Mesodermal cell (in vitro differentiated cells): ENCODE measurements at regions not wholly inside any gene's neighbourhood (a gene's known extent, or its start where the extent isn't known, plus 50 kb on each side); places are given as distances from the start of the nearest gene placed in this dataset.

Source experiments
- H3K27ac ChIP-seq: 2 replicates; pipeline ENCODE4 v1.7.0; 2013; ENCODE audit warnings: mild to moderate bottlenecking, low read depth, low read length, moderate library complexity; ENCODE audit not compliant: severe bottlenecking
- H3K36me3 ChIP-seq: 2 replicates; pipeline ENCODE4 v1.7.1; 2013; ENCODE audit warnings: mild to moderate bottlenecking, low read length, moderate library complexity; ENCODE audit not compliant: control insufficient read depth, insufficient read depth
- H3K4me1 ChIP-seq: one replicate; pipeline ENCODE4 v1.7.1; 2013; ENCODE audit warnings: mild to moderate bottlenecking, low read length; ENCODE audit not compliant: insufficient read depth, control insufficient read depth, poor library complexity, severe bottlenecking
- H3K4me3 ChIP-seq: 2 replicates; pipeline ENCODE4 v1.7.0; 2013; ENCODE audit warnings: low read length, control low read depth, mild to moderate bottlenecking; ENCODE audit not compliant: insufficient read depth, poor library complexity, severe bottlenecking; ENCODE audit errors: extremely low read depth
- H3K9me3 ChIP-seq: 2 replicates; pipeline ENCODE4 v1.7.1; 2013; ENCODE audit warnings: mild to moderate bottlenecking, low read length, moderate library complexity; ENCODE audit not compliant: control insufficient read depth
- WGBS, 2 experiments: methylation state at CpG; one replicate each; pipeline ENCODE4 v1.1.5; 2013; ENCODE audit warnings: missing lambda C conversion rate in 2 of 2; ENCODE audit not compliant: insufficient coverage in 2 of 2; 5-methylcytosine and 5-hydroxymethylcytosine counted together

DNA sequence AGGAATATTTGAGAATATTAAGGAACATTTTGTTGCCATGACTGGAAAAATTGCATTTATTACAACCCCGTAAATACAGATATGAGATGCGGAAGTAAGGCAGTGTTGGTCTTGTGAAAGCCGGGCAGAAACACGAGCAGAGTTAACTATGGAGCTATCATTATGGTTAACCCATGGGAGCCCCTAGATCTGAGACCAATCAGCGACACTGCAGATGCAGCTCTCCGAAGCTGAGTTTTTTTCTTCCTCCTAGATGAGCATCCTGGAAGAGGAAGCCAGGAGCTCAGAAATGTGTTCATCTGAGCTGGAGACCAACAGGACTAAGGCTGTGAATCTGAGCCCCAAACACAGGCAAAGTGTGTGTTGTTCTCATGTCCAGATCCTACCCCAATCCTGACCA lies 123.0 kb upstream of the KL start:
- Histone ChIP-seq H3K27ac (no peak overlapping the region), H3K4me1 (no peaks in the 10 kb centered on the region), H3K9me3 (no peaks in the 10 kb centered on the region), H3K4me3 (no peak overlapping the region), H3K36me3 (no peaks in the 10 kb centered on the region)
- 98 to 99% methylated on average over 6 of the region's 6 CpGs for WGBS, 2 experiments

DNA sequence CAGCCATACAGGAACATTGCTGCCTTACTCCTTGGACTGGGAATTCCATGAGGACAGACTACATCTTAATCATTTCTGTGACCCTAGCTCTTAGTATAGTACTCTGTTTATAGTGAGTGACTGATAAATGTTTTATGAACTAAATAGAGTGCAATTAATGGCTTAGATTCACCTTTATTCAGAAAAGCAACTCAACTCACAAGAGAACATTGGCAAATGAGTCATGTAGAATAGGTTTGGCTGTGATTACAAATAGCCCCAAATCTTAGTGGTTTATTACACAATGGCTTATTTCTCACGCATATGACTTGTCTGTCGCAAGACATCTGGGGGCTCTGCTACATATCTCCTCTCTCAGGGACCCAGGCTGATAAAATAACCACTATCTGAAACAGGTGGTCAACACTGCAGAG lies 121.6 kb upstream of the KL start:
- no peak overlapping the region for H3K27ac ChIP-seq

DNA sequence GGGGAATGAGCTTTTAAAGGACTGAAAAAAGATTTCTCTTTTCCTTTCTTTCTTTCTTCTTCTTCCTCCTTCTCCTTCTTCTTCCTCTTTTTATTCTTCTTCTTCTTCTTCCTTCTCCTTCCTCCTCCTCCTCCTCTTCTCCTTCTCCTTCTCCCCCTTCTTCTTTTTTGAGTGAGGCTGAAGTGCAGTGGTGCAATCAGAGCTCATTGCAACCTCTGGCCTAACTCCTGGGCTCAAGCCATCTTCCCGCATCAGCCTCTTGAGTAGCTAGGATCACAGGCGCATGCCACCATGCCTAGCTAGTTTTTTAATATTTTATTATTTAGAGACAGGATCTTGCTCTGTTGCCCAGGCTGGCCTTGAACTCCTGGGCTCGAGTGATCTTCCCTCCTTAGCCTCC lies 120.9 kb upstream of the KL start:
- H3K4me1 ChIP-seq: no peaks in the 10 kb centered on the region
- no peaks in the 10 kb centered on the region for H3K36me3 ChIP-seq
- H3K4me3 ChIP-seq: no peak overlapping the region
- H3K9me3 ChIP-seq: no peaks in the 10 kb centered on the region
- WGBS, 2 experiments: 100% methylated on average over 1 of the region's 3 CpGs
- no peak overlapping the region for H3K27ac ChIP-seq

More for the DNA sequence above, 121.6 kb upstream of the KL start:
- Histone ChIP-seq H3K36me3 (no peaks in the 10 kb centered on the region), H3K4me3 (no peak overlapping the region), H3K9me3 (no peaks in the 10 kb centered on the region), H3K4me1 (no peaks in the 10 kb centered on the region)
- WGBS, 2 experiments: 80% methylated on average over 2 of the region's 2 CpGs; no CpG with 5 or more reads in 1 of the 2 experiments

DNA sequence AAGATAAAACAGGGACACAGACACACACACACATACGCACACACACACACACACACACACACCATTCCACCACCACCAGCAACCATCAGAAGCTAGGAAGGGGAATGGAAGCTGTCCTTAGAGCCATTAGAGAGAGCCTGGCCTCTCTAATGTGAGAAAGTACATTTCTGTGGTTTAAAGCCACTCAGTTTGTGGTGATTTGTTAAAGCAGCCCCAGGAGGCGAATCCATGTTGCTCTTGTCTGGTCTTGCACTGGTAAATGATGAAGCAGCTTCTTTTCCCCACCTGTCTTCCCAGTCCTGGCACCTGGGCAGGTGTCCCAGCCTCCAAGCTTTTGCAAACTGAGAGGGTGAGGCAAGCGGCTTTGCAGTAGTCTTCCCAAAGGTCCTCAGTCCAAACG lies 118.9 kb upstream of the KL start:
- Histone ChIP-seq H3K4me1 (no peaks in the 10 kb centered on the region), H3K36me3 (no peaks in the 10 kb centered on the region), H3K27ac (no peak overlapping the region), H3K4me3 (no peak overlapping the region), H3K9me3 (peaks cover 5% of the 10 kb centered on the region)
- 93 to 97% methylated on average over 3 of the region's 4 CpGs for WGBS, 2 experiments

DNA sequence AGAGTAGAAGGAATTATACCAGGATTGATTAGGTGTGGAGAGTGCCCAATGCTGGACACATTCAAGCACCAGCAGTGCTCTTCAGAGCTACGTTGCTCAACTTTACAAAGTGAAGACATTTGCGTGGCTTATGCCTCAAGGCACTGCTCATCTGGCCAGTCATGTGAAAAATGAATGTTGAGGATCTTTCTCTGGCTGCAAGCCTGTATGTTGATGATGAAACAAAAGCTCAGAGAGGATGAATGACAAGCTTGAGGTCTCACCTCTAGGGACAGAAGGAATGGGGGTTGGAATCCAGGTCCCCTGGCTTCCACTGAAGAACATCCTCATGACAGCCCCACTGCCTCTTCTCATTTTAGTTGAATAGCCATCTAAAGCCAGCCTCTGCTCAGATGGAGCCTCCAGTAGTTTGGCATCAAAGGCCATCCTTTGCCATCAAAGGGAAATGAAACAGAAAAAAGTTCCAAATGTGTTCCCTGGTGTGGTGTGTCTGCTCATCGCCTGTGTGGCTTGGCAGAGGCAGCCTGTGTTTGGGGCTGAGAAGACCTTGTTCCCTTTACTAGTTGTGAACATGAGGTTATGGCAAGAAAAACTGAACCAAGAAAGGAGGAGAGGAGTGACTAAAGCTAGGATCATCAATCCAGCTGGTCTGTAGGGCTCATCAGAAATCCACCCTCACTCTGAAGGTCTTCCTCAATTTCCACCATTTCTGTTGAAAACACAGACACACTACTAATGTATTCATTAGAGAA lies 114.0 kb upstream of the KL start:
- peaks cover 9% of the 10 kb centered on the region for H3K4me1 ChIP-seq
- no peak overlapping the region for H3K4me3 ChIP-seq
- WGBS, 2 experiments: 91 to 94% methylated on average over 3 of the region's 3 CpGs

DNA sequence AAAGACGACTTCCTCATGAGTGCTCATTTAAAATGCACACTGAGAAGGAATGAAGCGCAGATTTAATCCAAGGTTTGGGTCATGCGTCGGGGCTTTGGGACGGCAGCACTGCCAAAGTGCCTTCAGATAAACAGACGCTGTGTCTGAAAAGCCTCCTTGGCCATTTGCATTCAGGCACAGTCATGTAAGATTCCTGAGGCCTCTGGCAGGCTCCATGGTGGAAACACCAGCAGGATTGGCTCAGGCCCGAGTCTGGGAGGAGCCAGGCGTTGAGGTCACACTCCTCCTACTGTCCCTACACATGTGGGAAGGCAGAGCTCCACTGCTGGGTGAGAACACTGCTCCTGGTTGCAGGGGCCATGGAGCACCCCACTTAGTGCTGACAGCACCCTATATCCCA lies 113.3 kb upstream of the KL start:
- Histone ChIP-seq H3K4me3 (no peak overlapping the region), H3K9me3 (peaks cover 5% of the 10 kb centered on the region), H3K36me3 (no peaks in the 10 kb centered on the region), H3K4me1 (peaks cover 9% of the 10 kb centered on the region), H3K27ac (no peak overlapping the region)
- WGBS, 2 experiments: 89% methylated on average over 7 to 8 of the region's 8 CpGs

More for the DNA sequence above, 114.0 kb upstream of the KL start:
- Histone ChIP-seq H3K36me3 (no peaks in the 10 kb centered on the region), H3K9me3 (peaks cover 5% of the 10 kb centered on the region), H3K27ac (no peak overlapping the region)

DNA sequence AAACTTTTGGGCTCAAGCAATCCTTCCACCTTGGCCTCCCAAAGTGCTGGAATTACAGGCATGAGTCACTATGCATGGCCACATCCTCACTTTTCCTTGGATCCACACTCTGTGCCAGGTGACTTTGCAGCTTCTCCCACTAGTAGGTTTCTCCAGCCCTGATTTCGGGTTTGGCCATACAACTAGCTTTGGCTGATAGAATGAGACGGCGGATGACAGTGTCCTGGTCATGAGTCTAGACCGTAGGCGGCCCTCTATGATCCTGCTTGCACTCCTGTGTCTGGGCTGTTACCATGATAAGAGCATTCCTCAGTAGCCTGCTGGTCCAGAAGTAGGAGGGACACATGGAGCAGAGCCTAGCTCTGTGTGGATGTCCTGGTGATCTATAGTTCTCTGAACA lies 112.5 kb upstream of the KL start:
- H3K4me1 ChIP-seq: peaks cover 9% of the 10 kb centered on the region
- WGBS, 2 experiments: 93 to 96% methylated on average over 5 of the region's 5 CpGs
- no peaks in the 10 kb centered on the region for H3K36me3 ChIP-seq
- peaks cover 5% of the 10 kb centered on the region for H3K9me3 ChIP-seq
- H3K27ac ChIP-seq: peak overlapping the region; percentile 17
- no peak overlapping the region for H3K4me3 ChIP-seq

DNA sequence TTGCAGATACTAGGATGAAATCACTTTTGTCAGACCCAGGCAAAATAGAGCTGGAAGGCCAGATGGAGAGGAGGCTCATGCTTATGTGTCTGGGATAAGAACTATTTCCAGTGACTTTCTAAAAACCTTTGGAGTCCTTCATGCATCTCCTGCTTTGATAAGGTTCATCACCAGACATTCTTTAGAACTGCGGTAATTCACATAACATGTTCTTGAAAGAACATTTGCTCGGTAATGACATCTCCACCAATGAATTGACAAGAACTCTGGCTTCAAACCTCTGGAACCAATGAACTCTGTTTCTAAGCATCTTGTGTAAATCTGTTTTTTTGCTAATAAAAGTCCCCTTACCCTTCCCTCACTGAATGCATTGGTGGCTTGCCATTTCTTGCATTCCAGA lies 112.0 kb upstream of the KL start:
- H3K27ac ChIP-seq: peak overlapping the region; percentile 17
- WGBS, 2 experiments: 100% methylated on average over 2 of the region's 2 CpGs
- peaks cover 5% of the 10 kb centered on the region for H3K9me3 ChIP-seq
- H3K4me3 ChIP-seq: no peak overlapping the region
- H3K4me1 ChIP-seq: peaks cover 9% of the 10 kb centered on the region
- no peaks in the 10 kb centered on the region for H3K36me3 ChIP-seq

DNA sequence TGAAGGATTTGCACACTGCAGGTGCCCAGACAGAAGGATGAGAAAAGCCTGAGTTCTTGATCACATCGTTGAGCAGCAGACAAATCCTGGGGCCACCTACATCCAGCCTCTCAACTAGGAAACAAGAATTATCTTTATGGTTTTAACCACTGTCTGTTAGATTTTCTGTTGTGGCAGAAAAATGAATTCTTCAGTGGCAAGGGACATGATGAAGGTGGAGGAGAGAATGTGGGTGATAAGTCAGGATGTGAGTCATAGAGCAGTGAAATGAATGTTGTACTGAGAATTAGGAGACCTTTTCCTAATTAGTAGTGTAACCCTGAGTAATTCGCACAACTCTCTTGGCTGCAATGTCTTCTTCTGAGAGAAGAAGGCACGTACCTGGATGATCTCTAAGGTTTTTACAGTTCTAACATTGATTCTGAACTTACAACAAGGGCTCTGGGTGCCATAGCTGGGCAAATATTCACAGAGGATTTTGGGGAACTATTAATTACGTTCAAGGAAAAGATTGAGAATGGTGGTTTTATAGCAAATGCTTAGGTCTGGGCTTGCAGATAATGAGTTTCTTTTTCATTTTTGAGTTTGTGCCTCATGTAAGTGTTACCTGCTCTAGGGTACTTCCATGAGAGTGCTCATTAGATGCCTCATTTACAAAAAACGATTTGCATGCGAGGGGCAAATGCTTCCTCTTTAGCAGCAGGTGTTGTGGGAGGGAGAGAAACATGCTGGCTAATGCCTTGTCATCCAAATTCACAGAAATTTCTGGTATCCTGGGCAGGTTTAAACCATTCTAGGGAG lies 111.0 kb upstream of the KL start:
- no peaks in the 10 kb centered on the region for H3K36me3 ChIP-seq
- H3K4me1 ChIP-seq: peaks cover 9% of the 10 kb centered on the region
- H3K27ac ChIP-seq: no peak overlapping the region
- peaks cover 5% of the 10 kb centered on the region for H3K9me3 ChIP-seq
- H3K4me3 ChIP-seq: no peak overlapping the region
- 65 to 87% methylated on average over 4 to 5 of the region's 6 CpGs for WGBS, 2 experiments

DNA sequence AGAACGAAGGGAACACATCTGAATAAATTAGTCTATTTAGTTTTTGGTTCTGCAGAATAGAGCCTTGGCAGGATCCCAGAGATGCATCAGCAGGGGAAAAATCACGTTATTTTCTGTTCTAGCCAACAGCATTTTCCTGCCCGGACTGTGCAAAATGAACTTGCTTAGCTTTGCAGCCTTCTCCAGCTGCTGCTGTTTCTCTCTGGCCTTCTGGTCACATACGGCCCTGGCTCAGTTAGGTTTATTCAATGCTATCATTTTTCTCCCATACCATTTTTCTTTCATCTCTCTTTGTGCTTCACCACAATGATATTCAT lies 110.4 kb upstream of the KL start:
- peaks cover 9% of the 10 kb centered on the region for H3K4me1 ChIP-seq
- no peak overlapping the region for H3K4me3 ChIP-seq
- H3K9me3 ChIP-seq: peaks cover 5% of the 10 kb centered on the region
- no peaks in the 10 kb centered on the region for H3K36me3 ChIP-seq
- H3K27ac ChIP-seq: no peak overlapping the region
- 63 to 75% methylated on average over 4 of the region's 4 CpGs for WGBS, 2 experiments

DNA sequence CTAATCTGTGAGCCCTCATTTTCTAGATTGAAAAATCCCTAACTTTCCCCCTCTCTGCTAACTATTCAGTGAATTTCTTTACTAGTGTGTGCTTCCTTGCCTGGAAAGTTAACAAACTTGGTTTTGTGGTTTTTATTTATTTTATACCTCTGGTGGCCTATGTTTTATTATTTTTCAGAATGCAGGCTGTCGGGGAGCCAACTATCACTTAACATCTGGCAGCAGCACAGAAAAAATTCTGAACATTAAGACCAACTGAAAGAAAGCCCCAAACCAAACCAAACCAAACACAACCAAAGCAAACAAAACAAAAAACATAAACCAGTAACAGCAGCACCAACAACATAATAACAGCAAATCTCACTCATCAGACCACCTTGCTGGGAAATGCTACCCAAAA lies 109.0 kb upstream of the KL start:
- Histone ChIP-seq H3K36me3 (no peaks in the 10 kb centered on the region), H3K9me3 (no peaks in the 10 kb centered on the region), H3K4me1 (peaks cover 9% of the 10 kb centered on the region), H3K4me3 (no peak overlapping the region), H3K27ac (no peak overlapping the region)
- no CpG with 5 or more reads among the region's 1 CpG for WGBS, 2 experiments
